Smooth muscle cell of the brain vasculature (primary cell): ENCODE measurements at regions not wholly inside any gene's neighbourhood (a gene's known extent, or its start where the extent isn't known, plus 50 kb on each side); places are given as distances from the start of the nearest gene placed in this dataset.
"Not testable (repeated sequence)": the region's sequence is repeated elsewhere in the genome, so short reads cannot be mapped to it uniquely, and the experiment has no call there.

Experiments
- DNase-seq: peaks from one replicate; pipeline ENCODE4 v3.0.0-alpha.2; 2012; ENCODE audit warnings: low read depth, low spot score

DNA sequence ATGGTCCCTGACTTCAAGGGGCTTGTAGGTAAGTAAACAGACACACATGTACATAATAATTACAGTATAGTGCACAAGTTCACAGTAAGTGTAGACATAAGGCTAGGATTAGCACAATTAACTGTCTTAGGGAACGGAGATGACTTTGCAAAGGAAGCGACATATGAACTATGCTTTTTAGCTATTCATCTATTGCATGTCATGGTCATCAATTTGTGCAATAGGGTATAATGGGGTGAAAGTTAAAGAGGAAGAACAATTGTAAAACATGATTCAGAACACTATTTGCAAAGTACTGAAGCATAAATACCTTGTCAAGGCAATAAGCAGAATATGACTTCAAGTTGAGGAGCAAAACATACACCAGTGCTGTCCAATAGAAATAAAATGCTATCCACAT is 112.3 kb upstream of the SLC8A1 start:
- no peak for DNase-seq

GRCh38 chr2:40579247-40579646 is 127.4 kb upstream of the SLC8A1 start:
- DNase-seq: no peak

- DNase-seq: no peak
Observed at GRCh38 chr2:40584432-40584831, 132.5 kb upstream of the SLC8A1 start.

GRCh38 chr2:40591774-40592173 is 139.9 kb upstream of the SLC8A1 start:
- no peak for DNase-seq

- DNase-seq: no peak
Observed at GRCh38 chr2:40592218-40592617, 140.3 kb upstream of the SLC8A1 start.

DNA sequence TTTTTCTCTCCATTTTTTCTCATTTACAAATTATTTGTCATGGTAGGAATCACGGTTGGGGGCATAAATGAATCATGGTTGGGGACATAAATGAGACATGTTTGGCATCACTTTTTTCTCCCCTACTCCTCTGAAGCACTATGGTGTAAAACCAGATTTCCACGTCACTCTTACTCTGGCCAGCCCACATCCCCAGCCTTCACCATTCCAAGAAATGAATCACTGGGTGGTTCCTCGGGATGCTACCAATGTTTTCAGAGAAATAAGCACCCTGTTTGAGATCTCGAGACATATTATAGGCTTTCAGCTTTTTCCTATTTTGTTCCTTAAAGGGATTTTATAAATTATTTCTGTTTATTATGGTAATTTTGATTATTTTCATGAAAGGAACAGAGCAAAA is 155.0 kb upstream of the SLC8A1 start:
- no peak for DNase-seq

DNA sequence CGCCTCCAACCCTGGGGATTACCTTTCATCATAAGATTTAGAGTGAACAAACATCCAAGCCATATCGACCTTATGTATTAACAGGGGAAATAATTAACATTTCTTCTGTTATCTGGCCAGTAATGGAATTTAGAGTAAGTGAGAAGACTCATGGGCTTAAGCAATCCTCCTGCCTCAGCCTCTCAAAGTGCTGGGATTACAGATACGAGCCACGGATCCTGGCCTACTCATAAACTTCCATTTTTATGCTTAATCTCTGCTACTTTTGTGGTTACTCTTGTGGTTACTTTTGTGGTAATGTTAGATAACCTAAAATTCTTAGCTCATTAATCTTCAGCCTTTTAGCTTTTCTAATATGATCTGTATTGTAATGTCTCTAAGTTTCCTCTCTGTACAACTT is 159.3 kb upstream of the SLC8A1 start:
- no peak for DNase-seq

GRCh38 chr2:40625849-40626248 is 174.0 kb upstream of the SLC8A1 start:
- DNase-seq: no peak

GRCh38 chr2:40628556-40628955 is 176.7 kb upstream of the SLC8A1 start:
- no peak for DNase-seq

DNA sequence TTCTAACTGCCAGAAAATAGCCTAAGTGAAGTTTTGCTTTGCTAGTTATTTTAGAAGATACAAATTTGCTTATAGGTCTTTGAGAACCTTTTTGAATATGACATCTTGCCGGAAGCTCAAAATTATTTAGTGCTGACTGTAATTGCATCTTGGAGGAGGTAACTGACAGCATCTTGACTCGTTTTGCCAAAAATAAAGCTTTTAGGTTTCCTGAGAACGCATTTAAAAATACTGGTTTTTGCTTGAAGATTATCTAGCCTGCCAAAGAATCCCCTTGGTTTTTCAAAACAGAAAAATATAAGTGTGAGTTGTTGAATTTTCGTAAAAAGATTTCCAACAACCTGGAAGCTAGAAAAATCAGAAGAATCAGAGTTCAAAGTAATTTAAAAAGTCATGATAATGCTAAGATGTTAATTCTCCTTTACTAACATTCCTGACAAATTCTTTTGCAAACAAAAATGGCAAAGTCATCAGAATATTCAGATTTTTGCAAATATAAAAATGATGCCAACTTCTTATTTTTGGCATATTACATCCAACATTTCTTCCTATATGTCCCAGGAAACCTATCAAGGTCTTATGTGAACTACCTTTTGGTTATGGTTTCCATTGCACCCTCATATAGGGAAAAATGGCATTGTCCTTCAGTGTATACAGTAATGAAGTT is 178.0 kb upstream of the SLC8A1 start:
- DNase-seq: no peak

- DNase-seq: no peak
Observed at GRCh38 chr2:40639320-40639719, 187.4 kb upstream of the SLC8A1 start.

DNA sequence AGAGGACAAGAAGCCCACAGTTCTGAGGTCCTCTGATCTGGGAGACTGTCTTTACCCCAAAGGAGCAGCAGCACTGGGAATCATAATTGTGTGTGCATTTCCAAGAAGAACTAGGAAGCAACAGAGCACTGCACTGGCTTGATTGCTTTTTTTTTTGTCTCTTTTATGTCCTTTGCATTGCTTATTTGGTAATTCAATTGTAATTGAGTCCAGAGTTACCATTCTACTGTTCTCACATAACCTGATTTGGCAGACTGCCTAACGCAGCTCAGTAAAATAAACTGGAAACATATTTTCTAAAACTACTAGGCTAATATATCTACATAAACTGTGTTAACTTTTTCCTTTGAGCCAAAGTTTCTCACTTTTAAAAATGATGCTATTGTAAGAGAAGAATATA is 190.3 kb upstream of the SLC8A1 start:
- DNase-seq: no peak

- no peak for DNase-seq
Observed at GRCh38 chr2:40642726-40643125, 190.8 kb upstream of the SLC8A1 start.

DNA sequence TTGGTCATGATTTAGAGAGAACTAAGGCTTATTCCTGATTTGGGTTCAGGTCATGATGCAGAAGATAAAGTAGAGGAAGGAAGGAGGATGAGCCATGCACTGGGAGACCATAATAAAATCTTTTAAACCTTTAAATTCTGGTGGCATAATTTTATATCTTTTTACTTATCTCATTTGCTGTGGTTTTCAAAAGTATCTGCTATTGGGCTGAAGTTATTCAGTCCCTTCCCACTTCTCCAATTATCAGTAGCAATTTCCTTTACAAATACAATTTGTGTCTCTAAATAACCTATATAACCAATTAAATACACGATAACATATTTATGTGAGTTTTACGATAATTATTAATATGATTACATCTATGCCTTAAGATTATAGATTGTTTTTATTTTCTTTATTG is 194.8 kb upstream of the SLC8A1 start:
- DNase-seq: no peak

- no peak for DNase-seq
Observed at GRCh38 chr2:40652155-40652554, 200.3 kb upstream of the SLC8A1 start.

DNA sequence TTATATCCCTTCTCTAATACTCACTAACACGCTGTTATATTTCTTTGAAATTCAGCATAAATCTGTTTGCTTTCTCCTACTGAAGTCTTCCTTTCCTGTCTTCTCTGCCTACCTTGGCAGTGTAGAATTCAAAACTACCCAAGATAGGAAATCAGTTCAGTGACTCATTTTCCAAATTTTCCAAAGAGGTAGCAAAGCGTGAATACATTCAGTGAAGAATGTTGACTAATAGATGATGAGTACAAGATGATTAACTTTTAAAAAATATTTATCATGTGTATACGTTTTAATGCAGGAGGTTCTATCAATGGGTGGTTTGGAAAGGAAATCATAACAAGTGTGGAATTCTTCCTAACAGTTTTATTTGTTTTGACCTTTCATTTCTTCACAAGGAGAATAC is 201.9 kb upstream of the SLC8A1 start:
- no peak for DNase-seq

DNA sequence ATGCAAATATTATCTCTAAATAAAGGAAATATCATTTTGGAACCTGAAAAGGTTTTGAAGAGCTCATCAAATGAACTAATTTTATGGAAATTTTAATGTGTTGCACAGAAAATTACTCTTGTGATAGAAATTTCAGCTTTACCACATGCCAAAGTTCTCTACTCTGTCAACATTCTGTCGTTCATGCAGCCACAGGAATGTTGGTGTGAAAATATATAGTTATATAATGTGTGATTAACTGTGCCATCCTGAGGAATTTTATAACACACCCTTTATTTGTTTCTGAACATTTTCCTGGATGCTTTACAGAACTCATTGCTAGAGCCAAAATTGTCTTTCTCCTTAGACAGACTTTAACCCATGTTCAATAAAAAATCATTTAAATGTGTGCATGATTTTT is 202.5 kb upstream of the SLC8A1 start:
- no peak for DNase-seq

GRCh38 chr2:40658941-40659340 is 207.1 kb upstream of the SLC8A1 start:
- DNase-seq: no peak

GRCh38 chr2:40665493-40666232 is 213.8 kb upstream of the SLC8A1 start:
- DNase-seq: no peak

GRCh38 chr2:40666398-40666797 is 214.5 kb upstream of the SLC8A1 start:
- DNase-seq: no peak

DNA sequence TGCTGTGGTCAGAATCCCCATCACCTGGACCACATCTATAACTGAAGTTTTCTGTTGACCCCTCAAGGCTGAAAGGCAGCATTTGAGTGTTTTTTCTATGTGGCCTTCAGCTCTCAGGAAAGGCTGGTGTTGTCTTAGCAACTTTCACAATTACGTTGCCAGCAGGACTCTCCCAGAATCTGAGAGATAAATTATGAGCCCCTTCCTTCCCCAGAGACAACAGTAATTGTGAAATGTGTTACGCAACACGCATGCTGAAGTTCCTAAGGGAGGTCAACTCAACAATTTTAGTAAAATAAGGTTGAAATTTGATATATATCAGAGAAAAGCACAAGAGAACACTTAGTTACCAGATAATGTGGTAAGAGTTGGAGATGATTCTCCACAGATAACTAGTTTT is 216.5 kb upstream of the SLC8A1 start:
- DNase-seq: no peak

- DNase-seq: not testable (repeated sequence)
Observed at GRCh38 chr2:40676134-40676790, 224.4 kb upstream of the SLC8A1 start.

DNA sequence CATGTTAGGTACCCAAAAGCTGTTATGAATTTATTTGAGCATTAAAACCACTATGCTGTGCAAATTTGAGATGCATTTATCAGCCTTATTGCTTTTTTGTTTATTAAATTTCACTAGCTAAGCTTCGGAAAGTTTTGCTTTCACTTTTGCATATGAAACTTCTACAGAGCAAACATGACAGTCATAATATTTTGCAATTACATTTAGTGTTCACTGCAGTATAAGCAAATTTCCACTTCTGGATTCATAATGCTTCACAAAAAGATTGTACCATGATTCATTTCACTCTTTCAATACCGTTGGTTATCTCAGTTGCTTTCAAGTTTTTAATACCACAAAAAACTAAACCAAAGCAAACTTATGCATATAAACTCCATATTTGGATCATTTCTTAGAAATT is 228.7 kb upstream of the SLC8A1 start:
- no peak for DNase-seq
